K562 (cell line): ENCODE measurements at regions not wholly inside any gene's neighbourhood (a gene's known extent, or its start where the extent isn't known, plus 50 kb on each side); places are given as distances from the start of the nearest gene placed in this dataset.

Experiments used
- ATAC-seq: fragments of 200-7000 bp; cut with Tn5 transposase; 3 replicates; pipeline ENCODE4 v1.9.1; 2020; ENCODE audit warnings: moderate library complexity
- BruUV-seq: library from RNA; stranded (reverse); fragments of 400-500 nt; replicated peaks from 2 replicates; lab custom pipeline; 2021; lab: Mats Ljungman, UMichigan
- CTCF ChIA-PET: fragments of 300-600 bp; formaldehyde crosslinking; extraction: SDS; loops from one replicate; lab custom pipeline; 2021; ENCODE audit warnings: low intra/inter-chr PET ratio; lab: Yijun Ruan, JAX
- POLR2A ChIA-PET: fragments of 300-600, 350-650 bp; sonication (Branson Sonifier 250); formaldehyde crosslinking; extraction: SDS; loops from one replicate; lab custom pipeline; 2021; ENCODE audit warnings: antibody characterized with exemption, inconsistent platforms; lab: Yijun Ruan, JAX
- DNase-seq, 4 experiments: peaks; one replicate each; pipeline versions ENCODE4 v3.0.0 to v3.0.0-alpha.2; 2011 to 2018; ENCODE audit warnings: low spot score in 3 of 4, mixed read lengths in 3 of 4; ENCODE audit errors: extremely low read depth in 1 of 4
- FAIRE-seq: peaks from 2 replicates; lab custom pipeline; 2011; peaks lifted over from hg19 to GRCh38; lab: Jason Lieb, UNC
- H2AFZ ChIP-seq: 2 replicates; pipeline ENCODE4 v1.6.0; 2011; ENCODE audit warnings: low read depth, low read length, control low read depth, inconsistent platforms
- H3K27ac ChIP-seq: fragments of 200-600 bp; 3 replicates; pipeline ENCODE4 v1.8.0; 2011; ENCODE audit warnings: low read depth, mild to moderate bottlenecking, control low read depth, inconsistent platforms, low read length, moderate library complexity, mixed read lengths; ENCODE audit errors: extremely low read depth
- H3K27me3 ChIP-seq, 2 experiments: fragments of 300-600 bp in 1 of 2; 2 replicates in 1 of 2; 3 replicates in 1 of 2; pipeline versions ENCODE4 v1.6.0 to v1.8.0; 2011; ENCODE audit warnings: inconsistent platforms in 2 of 2, low read length in 2 of 2, mild to moderate bottlenecking in 1 of 2, mixed read lengths in 1 of 2, moderate library complexity in 1 of 2; ENCODE audit not compliant: control insufficient read depth in 2 of 2, insufficient read depth in 2 of 2
- H3K36me3 ChIP-seq: fragments of 300-600 bp; 3 replicates; pipeline ENCODE4 v1.8.0; 2011; ENCODE audit warnings: mild to moderate bottlenecking, low read length, inconsistent platforms; ENCODE audit not compliant: control insufficient read depth, insufficient read depth
- H3K4me1 ChIP-seq, 2 experiments: fragments of 200-600 bp in 1 of 2; replicated peaks in 1 of 2; 2 replicates in 1 of 2; 3 replicates in 1 of 2; pipeline versions ENCODE4 v1.5.1 to v1.8.0; 2011; ENCODE audit warnings: inconsistent platforms in 2 of 2, low read length in 2 of 2, mild to moderate bottlenecking in 1 of 2, mixed read lengths in 1 of 2, moderate library complexity in 1 of 2; ENCODE audit not compliant: control insufficient read depth in 2 of 2, insufficient read depth in 2 of 2
- H3K4me2 ChIP-seq: 2 replicates; pipeline ENCODE4 v1.6.1; 2011; ENCODE audit warnings: low read length, control low read depth, inconsistent platforms, mixed read lengths; ENCODE audit not compliant: insufficient read depth
- H3K4me3 ChIP-seq: fragments of 200-600 bp; sonication (generic), shearing (Covaris generic); 2 replicates; pipeline ENCODE4 v1.5.1; 2016; ENCODE audit warnings: control low read depth, inconsistent platforms
- H3K79me2 ChIP-seq: fragments of 200-600 bp; 3 replicates; pipeline ENCODE4 v1.8.0; 2011; ENCODE audit warnings: low read length, inconsistent platforms; ENCODE audit not compliant: control insufficient read depth, insufficient read depth
- H3K9ac ChIP-seq, 2 experiments: 2 replicates each; pipeline versions ENCODE4 v1.6.0 to v1.6.1; 2011; ENCODE audit warnings: low read depth in 2 of 2, low read length in 2 of 2, control low read depth in 1 of 2, inconsistent platforms in 1 of 2, mild to moderate bottlenecking in 1 of 2, mixed read lengths in 1 of 2; ENCODE audit not compliant: insufficient read depth in 1 of 2
- H3K9me1 ChIP-seq: one replicate; pipeline ENCODE4 v1.6.0; 2011; ENCODE audit warnings: inconsistent platforms, mild to moderate bottlenecking, low read length, moderate library complexity; ENCODE audit not compliant: control insufficient read depth, insufficient read depth
- H3K9me3 ChIP-seq: replicated peaks from 2 replicates; pipeline ENCODE4 v1.5.1; 2011; ENCODE audit warnings: low read depth, low read length, inconsistent platforms; ENCODE audit not compliant: control insufficient read depth, insufficient read depth
- H4K20me1 ChIP-seq: replicated peaks from 2 replicates; pipeline ENCODE4 v1.6.1; 2011; ENCODE audit warnings: low read length, inconsistent platforms, mixed read lengths; ENCODE audit not compliant: control insufficient read depth, insufficient read depth
- BRD4 ChIP-seq: fragments of 200-600 bp; sonication (generic); IDR thresholded peaks from 2 replicates; pipeline ENCODE4 v1.6.1; 2017; ENCODE audit warnings: inconsistent platforms
- NCOR1 ChIP-seq: fragments of 450-650 bp; IDR thresholded peaks from 2 replicates; pipeline ENCODE4 v1.6.1; 2016; ENCODE audit warnings: mild to moderate bottlenecking, moderate library complexity
- NR2C1 ChIP-seq, 2 experiments: fragments of 450-650 bp; IDR thresholded peaks; 2 replicates each; pipeline ENCODE4 v1.6.1; 2017; ENCODE audit warnings: mild to moderate bottlenecking in 2 of 2, antibody characterized with exemption in 1 of 2, inconsistent platforms in 1 of 2, missing compliant biosample characterization in 1 of 2, missing genetic modification characterization in 1 of 2
- PCBP2 ChIP-seq: fragments of 200-400 bp; formaldehyde crosslinking; IDR thresholded peaks from 2 replicates; pipeline ENCODE4 v1.6.1; 2018; ENCODE audit warnings: low read length, low read depth, mild to moderate bottlenecking, moderate library complexity; ENCODE audit not compliant: poor library complexity, severe bottlenecking
- WGBS: fragments of 100-300 bp; shearing (Covaris generic); methylation state at CpG from one replicate; pipeline ENCODE4 v1.1.6; 2016; ENCODE audit warnings: low coverage, mixed read lengths; ENCODE audit not compliant: insufficient coverage; ENCODE audit errors: missing lambda C conversion rate; 5-methylcytosine and 5-hydroxymethylcytosine counted together
- in situ Hi-C: fragments of 300-500 bp; cut with MboI; formaldehyde crosslinking; loops from 4 replicates; pipeline ENCODE4 v1.15.0; 2018; ENCODE audit warnings: inconsistent platforms, mixed read lengths
- intact Hi-C: fragments of 100-400 bp; cut with micrococcal nuclease; formaldehyde crosslinking; loops from 2 replicates; pipeline ENCODE4 v1.14.2; 2022
- TF ChIP-seq, protein P1 (sequence below), 2 experiments: fragments of 450-650 bp in 1 of 2; sonication (generic) in 1 of 2; formaldehyde crosslinking; conservative IDR thresholded peaks; 2 replicates each; pipeline versions ENCODE4 v1.4.0 to v1.8.1; 2020 to 2022; ENCODE audit warnings: mild to moderate bottlenecking in 1 of 2, missing genetic modification reagents in 1 of 2
- TF ChIP-seq, protein P2 (sequence below): sonication (generic); formaldehyde crosslinking; IDR thresholded peaks from 2 replicates; pipeline ENCODE4 v1.4.0; 2020; ENCODE audit warnings: mild to moderate bottlenecking, missing genetic modification reagents
- TF ChIP-seq, protein P3 (sequence below): fragments of 450-650 bp; conservative IDR thresholded peaks from 2 replicates; pipeline ENCODE4 v1.6.1; 2016; ENCODE audit warnings: missing genetic modification characterization, low read depth, mild to moderate bottlenecking, missing compliant biosample characterization, moderate library complexity

DNA sequence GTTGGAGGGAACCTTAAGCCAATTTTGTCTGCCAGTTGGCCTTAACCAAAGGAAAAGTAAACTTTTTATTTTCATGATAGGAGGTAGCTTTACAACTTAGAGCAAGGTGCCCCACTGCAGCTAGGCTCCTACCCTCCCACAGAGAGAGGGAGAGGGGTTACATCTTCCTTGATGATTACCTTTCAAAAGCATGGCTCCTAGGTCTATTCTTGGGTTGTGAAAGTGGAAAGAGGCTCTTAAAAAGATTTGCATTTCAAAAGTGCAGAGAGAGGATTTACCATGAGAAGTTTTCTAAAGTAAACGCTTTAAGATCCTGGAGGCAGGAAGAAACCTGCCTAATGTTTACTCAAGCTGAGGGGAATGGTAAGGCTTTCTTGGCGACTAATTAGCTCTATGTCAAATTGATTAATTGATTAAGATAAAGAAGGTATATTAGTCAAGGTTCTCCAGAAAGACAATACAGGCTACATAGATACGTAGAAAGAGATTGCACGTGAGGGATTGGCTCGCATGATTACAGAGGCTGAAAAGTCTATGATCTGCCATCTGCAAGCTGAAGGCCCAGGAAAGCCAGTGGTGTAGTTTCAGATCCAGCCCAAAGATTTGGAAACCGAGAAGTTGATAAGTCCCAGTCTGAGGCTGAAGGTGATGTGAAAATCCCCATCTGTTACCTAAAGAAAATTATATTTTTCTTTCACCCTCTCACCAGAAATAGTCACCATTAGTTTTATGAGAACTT is 333.8 kb upstream of the CTNND2 start:
- no peaks in the 10 kb centered on the region for H3K9me1 ChIP-seq
- no TSS peak for BruUV-seq
- ATAC-seq (no peak), FAIRE-seq (no peak), DNase-seq (no peak)
- WGBS, result under 1% methylated on average over 6 of the region's 6 CpGs
- H3K9me3 ChIP-seq, result no peaks in the 10 kb centered on the region
- H3K4me3 ChIP-seq, result no peak overlapping the region
- in situ Hi-C loops, result no loop called here
- no peaks in the 10 kb centered on the region for H3K79me2 ChIP-seq
- no peak overlapping the region for H2AFZ ChIP-seq
- no peaks in the 10 kb centered on the region for H3K27me3 ChIP-seq
- ChIA-PET CTCF (no interaction called here), POLR2A (interaction anchor here (0.7 kb wide), 1 partner anchor 859 kb away, joined by 3 read pairs; no protein-coding TSS in a partner anchor)
- intact Hi-C loops, result no loop called here
- H3K4me2 ChIP-seq, result no peak overlapping the region
- H4K20me1 ChIP-seq, result no peaks in the 10 kb centered on the region
- no peak overlapping the region for H3K9ac ChIP-seq
- H3K27ac ChIP-seq, result no peak overlapping the region
- no peaks in the 10 kb centered on the region for H3K4me1 ChIP-seq
- H3K36me3 ChIP-seq, result no peaks in the 10 kb centered on the region
- TF ChIP-seq, protein P1, sequence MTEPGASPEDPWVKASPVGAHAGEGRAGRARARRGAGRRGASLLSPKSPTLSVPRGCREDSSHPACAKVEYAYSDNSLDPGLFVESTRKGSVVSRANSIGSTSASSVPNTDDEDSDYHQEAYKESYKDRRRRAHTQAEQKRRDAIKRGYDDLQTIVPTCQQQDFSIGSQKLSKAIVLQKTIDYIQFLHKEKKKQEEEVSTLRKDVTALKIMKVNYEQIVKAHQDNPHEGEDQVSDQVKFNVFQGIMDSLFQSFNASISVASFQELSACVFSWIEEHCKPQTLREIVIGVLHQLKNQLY (CRISPR knock-in tag; conservative IDR thresholded peaks at IDR 0.05), result no peak
- TF ChIP-seq, protein P2, sequence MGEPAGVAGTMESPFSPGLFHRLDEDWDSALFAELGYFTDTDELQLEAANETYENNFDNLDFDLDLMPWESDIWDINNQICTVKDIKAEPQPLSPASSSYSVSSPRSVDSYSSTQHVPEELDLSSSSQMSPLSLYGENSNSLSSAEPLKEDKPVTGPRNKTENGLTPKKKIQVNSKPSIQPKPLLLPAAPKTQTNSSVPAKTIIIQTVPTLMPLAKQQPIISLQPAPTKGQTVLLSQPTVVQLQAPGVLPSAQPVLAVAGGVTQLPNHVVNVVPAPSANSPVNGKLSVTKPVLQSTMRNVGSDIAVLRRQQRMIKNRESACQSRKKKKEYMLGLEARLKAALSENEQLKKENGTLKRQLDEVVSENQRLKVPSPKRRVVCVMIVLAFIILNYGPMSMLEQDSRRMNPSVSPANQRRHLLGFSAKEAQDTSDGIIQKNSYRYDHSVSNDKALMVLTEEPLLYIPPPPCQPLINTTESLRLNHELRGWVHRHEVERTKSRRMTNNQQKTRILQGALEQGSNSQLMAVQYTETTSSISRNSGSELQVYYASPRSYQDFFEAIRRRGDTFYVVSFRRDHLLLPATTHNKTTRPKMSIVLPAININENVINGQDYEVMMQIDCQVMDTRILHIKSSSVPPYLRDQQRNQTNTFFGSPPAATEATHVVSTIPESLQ, result no peak
- no peak for TF ChIP-seq NR2C1 (IDR thresholded peaks at IDR 0.05)
- no peak for TF ChIP-seq NR2C1 (tag; IDR thresholded peaks at IDR 0.05)
- TF ChIP-seq BRD4, result no peak
- TF ChIP-seq NCOR1, result no peak
- TF ChIP-seq, protein P3, sequence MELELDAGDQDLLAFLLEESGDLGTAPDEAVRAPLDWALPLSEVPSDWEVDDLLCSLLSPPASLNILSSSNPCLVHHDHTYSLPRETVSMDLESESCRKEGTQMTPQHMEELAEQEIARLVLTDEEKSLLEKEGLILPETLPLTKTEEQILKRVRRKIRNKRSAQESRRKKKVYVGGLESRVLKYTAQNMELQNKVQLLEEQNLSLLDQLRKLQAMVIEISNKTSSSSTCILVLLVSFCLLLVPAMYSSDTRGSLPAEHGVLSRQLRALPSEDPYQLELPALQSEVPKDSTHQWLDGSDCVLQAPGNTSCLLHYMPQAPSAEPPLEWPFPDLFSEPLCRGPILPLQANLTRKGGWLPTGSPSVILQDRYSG (tag), result no peak
- TF ChIP-seq PCBP2, result no peak
